DND-41 (cell line): ENCODE measurements at regions not wholly inside any gene's neighbourhood (a gene's known extent, or its start where the extent isn't known, plus 50 kb on each side); places are given as distances from the start of the nearest gene placed in this dataset.

Experiments
- CTCF ChIP-seq: IDR thresholded peaks from 2 replicates; pipeline ENCODE4 v1.5.1; 2012; ENCODE audit warnings: borderline replicate concordance, low read length, moderate library complexity, mild to moderate bottlenecking; ENCODE audit not compliant: poor library complexity, severe bottlenecking; ENCODE audit errors: extremely low read depth
- EZH2 ChIP-seq: IDR thresholded peaks from 3 replicates; pipeline ENCODE4 v1.6.1; 2012; ENCODE audit warnings: borderline replicate concordance, low read depth, mild to moderate bottlenecking, moderate library complexity, low read length, inconsistent platforms; ENCODE audit not compliant: severe bottlenecking

GRCh38 chr6:15968519-15968918 is 160.4 kb upstream of the MYLIP start:
- TF ChIP-seq CTCF (no peak), EZH2 (no peak)
